Inferior parietal cortex (tissue), 1 donor: ENCODE measurements at regions not wholly inside any gene's neighbourhood (a gene's known extent, or its start where the extent isn't known, plus 50 kb on each side); places are given as distances from the start of the nearest gene placed in this dataset.
"Not testable (repeated sequence)": the region's sequence is repeated elsewhere in the genome, so short reads cannot be mapped to it uniquely, and the experiment has no call there.

Experiments
- DNase-seq: peaks from one replicate; pipeline ENCODE4 v3.0.0-alpha.2; 2016; ENCODE audit errors: extremely low spot score

DNA sequence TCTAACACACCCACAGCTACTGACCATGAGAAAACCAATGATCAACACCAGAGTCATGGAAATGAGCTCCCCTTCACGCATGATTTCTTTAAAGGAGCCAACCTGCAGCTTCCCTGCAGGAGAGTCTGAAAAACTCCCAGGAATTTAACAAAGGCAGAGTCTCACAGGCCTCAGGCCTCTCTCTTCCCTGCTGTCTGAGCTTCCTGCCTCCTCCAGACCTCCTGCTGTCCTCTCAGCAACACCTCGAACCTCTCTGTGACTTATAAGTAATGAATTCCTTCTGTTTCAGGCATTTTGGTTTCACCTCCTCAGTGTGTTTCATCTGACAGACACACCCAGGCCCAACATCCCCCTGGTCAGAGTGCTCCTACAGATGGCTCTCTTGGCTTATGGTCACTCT, 1044.4 kb downstream of the UQCRFS1 start:
- no peak for DNase-seq

DNA sequence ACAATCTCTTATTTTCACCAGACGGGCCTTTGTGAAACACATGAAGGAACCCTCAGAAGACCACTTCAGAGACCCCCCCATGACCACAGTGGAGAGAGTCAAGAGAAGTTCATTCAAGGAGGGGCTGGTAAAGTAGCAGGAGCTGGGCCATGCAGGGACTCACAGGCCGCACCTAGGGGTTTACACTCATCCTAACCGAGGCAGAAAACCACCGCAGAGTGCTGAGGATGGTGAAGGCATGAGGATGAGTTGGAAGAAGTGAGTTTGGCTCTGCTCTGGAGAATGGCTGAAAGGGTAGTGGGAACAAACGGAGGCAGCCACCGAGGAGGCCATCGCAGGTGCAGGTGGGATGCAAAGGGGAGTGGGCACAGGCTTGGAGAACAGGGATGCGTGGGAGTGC, 1046.9 kb downstream of the UQCRFS1 start:
- DNase-seq = no peak

DNA sequence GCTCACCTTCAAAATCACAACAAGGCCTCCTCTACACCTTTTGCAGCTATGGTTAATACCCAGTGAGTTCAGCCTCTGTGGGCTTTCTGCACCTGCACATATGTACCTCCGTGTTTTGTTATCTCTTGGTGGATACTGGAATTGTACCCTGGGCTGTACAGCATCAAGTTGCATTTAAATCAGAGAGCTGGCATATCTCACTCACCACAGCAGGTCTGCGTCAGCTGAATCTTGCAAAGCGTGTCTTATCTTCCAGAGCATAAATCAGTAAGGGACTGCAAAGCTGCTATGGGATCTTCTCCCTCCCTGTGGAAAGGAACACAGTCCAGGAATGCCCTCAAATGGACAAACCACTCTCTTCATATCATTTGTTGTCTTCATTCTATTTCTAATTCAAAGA, 1048.7 kb downstream of the UQCRFS1 start:
- no peak for DNase-seq

DNA sequence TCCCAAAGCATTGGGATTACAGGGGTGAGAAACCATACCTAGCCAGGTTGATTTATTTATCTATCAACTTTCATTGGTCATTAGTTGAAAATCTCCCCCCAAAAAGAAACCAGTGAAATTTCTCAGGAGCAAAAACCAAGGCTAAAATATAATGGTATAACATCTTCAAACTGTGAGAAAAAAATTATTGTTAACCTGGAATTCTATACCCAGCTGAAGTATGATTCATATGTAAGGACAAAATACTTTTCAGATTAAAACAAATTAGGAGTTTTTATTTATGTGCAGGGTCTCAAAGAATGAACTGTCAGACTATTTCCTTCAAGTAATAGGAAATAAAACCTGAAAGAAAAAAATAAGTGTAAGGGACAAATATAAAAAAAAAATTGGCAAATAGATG, 1053.9 kb downstream of the UQCRFS1 start:
- DNase-seq = no peak

DNA sequence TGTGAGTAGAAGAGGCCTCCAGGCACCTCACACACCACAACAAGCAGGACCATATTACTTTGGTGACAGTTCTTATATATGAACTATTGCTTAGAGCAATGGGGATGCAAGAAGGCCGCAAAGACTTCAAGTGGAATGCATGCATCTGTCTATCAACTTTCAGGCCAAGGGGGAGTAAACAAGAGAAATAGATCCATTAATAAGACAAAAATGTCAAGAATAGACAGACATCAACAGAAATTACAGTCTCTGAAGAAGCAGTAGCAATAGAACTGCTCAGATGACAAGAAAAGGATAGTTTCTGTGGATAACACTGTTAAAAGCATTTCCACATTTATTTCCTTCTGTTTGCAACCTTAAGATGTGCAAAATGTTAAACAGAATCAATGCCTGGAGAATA, 1057.7 kb downstream of the UQCRFS1 start:
- no peak for DNase-seq

DNA sequence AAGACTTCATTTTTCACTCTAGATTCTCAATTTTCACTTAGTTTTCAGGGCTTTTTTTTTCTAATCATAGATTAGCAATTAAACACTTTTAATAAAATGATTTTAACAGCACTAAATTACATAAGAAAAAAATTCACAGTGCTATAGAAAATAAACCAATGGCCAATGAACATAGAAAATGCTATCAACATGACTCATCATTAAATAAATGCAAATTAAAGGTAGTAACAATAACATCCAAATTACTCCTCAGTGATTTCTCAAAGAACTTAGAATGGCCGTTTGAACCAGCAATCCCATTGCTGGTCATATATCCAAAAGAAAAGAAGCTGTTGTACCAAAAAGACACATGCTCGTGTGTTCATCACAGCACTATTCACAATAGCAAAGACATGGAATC, 1058.9 kb downstream of the UQCRFS1 start:
- DNase-seq = no peak

DNA sequence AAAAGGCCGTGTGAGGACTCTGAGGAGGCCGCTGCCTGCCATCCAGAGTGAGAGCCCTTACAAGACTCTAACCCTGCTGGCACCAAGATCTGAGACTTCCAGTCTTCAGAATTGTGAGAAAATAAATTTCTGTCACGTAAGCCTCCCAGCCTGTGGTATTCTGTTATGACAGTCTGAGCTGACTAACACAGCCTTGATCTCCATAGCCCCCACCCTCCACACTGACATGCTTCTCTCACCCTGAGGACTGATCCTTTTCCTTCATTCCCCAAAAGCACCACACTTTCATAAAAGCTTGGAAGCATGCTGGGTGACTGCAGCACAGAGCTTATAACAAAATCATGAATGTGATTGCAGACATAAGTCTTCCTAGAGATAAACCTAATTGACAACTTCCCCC, 1059.8 kb downstream of the UQCRFS1 start:
- DNase-seq = no peak

DNA sequence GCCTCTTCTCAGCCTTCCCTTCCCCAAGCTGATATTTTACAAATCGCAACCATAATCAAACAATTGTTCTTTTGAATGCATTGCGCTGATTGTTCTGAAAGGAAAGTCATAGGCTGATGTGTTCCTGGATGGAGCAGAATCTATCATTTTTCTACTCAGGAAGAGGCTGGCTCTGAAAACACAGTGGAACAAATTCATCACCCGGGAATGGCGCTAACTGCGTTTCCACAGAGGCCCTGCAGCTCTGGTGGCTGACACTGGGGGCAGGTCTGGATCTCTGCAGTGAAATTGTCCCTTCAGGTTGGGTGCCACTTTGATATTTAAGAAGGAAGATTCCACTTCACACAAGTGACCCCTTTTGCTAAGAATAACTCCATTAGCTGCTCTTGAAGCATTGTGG, 1060.8 kb downstream of the UQCRFS1 start:
- no peak for DNase-seq

DNA sequence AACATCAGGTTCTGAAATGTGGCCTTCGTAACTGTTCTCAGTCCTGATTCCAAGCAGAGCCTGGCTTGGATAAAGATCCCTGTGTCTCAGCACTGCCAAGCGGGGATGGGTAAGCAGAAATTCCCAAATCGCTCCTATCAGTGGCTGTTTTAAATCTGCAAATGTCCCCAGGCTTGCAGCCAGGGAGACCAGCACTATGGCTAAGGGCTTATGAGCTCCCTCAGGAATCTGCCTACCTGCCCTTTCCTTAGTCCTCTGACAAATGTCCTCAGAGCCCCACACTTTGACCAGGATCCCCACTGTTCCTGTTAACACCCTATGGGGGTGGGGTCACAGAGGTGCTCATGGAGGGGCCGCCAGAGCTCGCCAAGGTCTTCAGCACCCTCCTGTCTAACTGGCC, 1062.8 kb downstream of the UQCRFS1 start:
- no peak for DNase-seq

DNA sequence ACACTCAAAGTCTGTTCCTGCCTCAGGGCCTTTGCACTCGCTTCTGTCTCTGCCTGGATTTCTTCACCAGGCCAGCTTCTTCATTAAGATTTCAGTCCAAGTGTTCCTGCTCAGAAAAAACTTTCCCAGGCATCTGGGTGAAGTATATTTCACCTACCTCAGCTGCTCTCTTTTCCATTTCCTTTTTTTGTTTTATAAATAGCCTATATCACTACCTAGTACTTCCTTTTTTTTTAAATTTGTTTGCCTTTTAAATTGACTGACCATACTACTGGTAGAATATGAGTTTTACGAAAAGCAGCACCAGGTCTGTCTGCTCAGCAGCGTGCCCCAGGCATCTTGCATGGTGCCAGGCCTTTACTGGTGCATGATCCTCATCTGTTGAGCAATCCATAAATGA, 1064.4 kb downstream of the UQCRFS1 start:
- DNase-seq = no peak

DNA sequence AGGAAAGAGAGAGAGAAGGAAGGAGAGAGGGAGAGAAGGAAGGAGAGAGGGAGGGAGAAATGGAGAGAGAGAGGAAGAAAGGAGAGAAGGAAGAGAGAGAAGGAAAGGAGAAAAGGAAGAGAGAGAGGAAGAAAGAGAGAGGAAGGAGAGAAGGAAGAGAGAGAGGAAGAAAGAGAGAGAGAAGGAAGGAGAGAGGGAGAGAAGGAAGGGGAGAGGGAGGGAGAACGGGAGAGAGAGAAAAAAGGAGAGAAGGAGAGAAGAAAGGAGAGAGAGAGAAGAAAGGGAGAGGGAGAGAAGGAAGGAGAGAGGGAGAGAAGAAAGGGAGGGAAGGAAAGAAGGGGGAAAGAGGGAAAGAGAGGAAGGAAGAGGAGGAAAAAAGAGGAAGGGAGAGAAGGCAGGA, 1070.7 kb downstream of the UQCRFS1 start:
- no peak for DNase-seq

DNA sequence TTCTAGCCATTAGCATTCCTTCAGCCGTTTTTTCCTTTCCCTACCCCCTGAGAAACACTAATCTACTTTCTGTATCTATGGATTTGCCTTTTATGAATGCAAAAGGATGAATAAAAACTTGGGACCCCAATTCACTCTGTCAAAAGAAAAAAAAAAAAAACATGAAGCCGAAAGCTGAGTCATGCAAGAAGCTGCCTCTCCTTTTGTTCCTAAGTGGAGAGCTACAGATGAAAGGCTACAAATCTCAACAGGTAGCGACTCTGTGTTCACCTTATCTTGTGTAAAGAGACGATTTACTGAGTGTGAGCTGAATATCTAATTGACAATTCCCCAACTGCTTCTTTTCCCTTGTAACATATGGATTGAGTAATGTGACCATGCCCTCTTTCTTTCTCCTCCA, 1072.8 kb downstream of the UQCRFS1 start:
- no peak for DNase-seq

DNA sequence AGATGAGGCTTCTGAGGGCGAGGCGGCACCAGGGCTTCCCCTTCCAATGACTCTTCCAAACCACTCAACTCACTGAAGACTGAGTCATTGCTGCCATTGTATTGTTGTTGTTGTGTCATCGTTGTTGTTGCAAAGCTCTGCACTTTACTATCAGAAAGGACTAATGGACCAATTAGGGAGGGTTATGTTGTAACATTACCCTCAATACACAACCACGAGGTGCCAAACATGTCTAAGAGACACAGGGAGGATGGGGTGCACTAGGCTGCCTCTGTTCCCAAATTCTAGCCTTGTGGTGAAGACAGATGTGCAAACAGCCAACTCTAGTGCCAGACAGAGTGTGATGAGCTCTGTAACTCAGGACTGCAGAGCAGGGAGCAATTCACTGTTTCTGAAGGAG, 1075.2 kb downstream of the UQCRFS1 start:
- DNase-seq = no peak

DNA sequence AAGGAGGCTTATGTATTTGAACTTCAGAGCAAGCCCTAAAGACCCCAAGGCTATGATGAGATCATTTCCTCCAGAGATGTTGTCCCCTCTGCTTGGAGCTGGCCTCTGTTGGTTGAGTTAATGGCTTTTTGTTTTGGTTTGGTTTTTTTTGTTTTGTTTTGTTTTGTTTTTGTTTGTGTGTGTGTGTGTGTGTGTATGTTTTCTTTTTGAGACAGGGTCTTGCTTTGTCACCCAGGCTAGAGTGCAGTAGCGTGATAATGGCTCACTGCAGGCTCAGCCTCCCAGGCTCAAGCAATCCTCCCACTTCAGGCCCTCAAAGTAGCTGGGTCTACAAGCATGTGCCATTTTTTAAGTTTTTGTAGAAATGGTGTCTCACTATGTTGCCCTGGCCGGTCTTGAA, 1076.2 kb downstream of the UQCRFS1 start:
- no peak for DNase-seq

DNA sequence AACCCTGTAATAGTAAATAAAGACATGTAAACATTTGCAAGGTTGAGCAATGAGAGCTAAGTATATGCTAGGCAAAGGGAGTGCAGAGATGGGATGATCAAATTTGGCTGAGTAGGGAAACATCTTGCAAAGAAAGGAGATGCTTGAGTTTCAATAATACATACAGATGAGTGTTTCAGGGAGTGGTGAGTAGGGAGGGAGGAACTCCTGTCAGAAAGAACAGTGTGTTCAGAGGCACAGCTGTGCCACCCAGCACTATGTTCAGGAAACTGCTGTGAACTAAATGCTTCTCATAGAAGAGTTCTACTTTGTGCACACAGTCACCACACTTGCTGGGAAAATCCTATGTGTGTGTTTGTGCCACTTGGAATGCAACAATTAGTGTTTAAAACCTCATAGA, 1077.1 kb downstream of the UQCRFS1 start:
- no peak for DNase-seq

DNA sequence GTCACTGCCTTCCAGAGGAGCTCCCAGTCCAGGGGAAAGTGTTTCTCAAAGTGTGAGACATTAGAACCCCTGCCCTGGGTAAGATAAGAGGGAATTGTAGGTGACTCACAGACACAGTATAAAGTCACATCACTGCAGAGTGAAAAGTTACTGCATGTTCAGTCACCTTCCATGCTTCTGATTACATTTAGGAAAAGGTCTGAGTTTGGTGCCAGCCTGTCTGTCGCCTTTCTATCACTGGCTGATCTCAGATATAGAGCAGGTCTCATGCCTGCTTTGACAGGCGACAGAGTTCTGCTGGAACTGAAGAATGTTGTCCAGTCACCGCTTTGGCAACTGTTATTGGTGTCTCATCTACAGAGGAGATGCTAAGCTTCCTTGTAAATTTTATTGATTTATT, 1078.6 kb downstream of the UQCRFS1 start:
- DNase-seq = no peak

DNA sequence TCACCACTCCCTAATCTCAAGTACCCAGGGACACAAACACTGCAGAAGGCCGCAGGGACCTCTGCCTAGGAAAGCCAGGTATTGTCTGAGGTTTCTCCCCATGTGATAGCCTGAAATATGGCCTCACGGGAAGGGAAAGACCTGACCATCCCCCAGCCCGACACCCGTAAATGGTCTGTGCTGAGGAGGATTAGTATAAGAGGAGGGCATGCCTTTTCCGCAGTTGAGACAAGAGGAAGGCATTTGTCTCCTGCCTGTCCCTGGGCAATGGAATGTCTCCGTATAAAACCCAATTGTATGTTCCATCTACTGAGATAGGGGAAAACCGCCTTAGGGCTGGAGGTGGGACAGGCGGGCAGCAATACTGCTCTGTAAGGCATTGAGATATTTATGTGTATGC, 1082.1 kb downstream of the UQCRFS1 start:
- not testable (repeated sequence) for DNase-seq

DNA sequence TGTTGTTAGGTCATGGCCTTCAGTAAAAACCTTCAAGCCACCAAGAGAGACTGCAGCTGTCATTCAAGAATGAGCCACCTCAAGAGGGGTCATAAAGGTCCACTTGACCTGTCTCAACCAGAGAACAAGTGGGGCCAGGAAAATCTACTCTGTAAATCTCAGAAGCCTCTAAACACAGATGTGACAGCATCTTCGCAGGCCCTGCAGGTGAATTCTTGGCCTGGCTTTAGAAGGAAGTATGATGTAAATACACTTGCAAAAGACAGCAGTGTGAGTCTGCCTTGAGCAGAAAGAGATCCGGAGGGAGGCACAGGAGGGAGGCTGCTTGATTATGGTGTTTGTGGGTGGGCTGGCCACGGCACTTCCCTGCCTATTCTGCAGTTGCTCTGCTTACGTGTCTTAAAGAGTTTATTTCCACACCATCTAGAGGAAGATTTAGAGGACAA, 1082.9 kb downstream of the UQCRFS1 start:
- no peak for DNase-seq

DNA sequence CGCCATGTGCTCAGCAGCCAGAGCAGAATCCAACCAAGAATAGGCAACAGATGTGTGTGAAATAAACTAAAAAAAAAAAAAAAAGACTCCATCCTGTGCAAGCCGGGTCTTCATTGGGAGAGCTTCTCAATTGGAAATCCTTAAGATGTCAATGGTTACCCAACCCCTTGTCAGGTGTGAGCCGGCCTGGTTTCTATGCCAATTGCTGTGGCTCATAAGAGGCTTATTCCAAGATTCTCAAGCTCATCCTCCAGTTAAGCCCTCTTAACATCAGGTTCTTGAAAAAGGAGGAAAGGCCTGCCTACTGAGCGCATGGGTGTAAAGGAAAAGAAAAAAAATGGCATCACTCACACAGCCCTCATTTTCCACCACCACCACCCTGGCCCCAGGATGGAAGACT, 1084.6 kb downstream of the UQCRFS1 start:
- DNase-seq = no peak

DNA sequence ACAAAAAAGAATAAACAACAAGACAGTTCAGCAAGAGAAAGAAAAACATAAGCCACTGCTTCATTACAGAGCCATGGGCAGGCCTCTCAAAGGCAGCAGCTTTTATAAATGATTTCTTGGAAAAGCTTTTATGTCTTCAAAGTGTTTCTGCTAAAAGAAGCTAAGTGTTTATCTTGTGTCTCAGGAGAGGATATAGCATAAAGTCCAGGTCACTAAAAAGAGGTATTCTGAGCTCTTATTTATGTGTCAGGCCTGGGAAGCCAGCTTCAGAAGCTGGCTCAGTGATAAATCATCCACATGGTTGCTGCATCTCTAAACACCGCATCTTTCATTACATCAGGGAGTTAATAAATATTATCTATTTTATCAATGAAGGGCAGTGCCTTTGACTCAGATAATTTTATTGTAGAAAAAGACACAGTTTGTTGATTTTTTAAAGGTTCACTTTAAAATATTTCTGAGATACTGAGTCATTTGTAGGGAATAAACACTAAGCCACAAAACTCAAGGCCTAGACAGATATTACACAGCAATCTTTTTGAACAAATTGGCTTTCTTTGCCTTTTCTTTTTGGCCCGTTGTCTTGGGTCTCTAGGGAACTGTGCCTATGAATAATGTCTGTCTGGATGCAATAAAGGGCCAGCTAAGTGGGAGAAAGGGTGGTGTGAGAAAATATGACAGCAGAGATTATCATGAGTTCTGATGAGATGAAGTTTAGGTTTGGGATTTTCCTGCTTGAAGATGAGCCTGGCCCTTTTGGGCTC, 1086.6 kb downstream of the UQCRFS1 start:
- DNase-seq = no peak

DNA sequence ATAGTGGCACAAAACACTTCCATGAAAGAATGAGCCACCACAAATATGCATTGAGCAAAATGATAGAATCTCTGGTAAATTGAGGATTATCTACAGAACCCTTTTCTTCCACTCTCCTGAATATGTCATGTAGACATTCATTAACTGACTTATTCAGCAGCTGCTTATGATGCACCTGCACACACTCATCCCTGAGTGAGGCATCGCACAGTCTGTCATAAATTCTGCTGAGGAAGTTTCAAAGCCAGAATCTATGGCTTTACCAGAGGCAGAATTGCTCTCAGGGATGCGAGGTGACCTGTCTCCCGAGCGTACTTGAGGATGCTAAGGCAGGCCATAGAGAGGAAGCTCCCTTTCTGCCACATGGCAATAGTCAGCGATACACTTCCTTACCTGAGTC, 1090.2 kb downstream of the UQCRFS1 start:
- DNase-seq = no peak

DNA sequence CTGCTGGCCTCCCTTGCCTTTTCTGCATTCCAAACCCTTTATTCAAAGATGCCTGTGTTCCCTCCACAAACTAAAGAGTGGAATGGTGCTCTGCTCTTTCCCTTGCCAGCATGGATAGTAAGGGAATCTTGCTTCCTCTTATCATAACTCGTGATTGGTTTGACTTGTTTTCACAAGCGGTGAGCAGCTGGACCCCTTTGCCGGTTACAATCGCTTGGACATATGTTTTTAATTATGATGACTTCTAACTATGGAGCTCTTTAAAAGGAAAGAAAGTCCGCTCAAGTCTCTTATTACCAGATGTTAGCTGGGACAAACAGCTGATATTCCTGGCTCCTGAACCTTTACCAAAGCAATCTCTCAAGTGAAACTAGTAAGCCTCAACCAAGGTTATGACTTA, 1094.7 kb downstream of the UQCRFS1 start:
- DNase-seq = no peak

DNA sequence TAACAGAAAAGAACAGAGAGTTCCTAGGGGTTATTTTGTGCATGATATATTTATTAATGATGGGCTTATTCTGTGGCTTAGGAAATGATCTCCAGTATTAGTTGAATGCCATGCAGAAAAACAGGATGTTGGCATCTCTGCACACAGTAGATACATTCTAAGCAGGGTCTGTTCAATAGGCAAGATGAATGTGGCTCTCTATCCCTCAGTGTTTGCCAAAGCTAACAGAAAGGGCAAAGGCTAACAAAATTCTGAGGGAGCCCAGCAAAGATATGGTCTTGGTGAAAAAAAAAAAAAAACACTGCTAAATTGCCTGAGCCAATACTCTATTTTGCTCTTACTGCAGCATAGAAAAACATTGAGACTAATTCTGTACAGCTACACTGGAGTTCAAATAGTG, 1095.8 kb downstream of the UQCRFS1 start:
- no peak for DNase-seq

DNA sequence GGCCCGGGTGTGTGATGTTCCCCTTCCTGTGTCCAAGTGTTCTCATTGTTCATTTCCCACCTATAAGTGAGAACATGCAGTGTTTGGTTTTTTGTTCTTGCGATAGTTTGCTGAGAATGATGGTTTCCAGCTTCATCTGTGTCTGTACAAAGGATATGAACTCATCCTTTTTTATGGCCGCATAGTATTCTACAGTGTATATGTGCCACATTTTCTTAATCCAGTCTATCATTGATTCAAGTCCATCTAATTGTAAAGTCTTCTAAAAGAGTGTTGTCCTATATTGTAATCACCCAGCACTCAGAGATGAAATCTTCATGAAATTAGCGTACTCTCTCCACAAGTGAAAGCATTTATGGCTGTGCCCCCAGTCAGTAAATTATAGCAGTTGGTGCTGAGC, 1096.6 kb downstream of the UQCRFS1 start:
- DNase-seq = not testable (repeated sequence)
